Posterior cingulate gyrus (tissue), 11 donors: ENCODE measurements at regions not wholly inside any gene's neighbourhood (a gene's known extent, or its start where the extent isn't known, plus 50 kb on each side); places are given as distances from the start of the nearest gene placed in this dataset.
"Not testable (repeated sequence)": the region's sequence is repeated elsewhere in the genome, so short reads cannot be mapped to it uniquely, and the experiment has no call there.

Experiments used
- DNase-seq, 10 donors: peaks; one replicate each; pipeline versions ENCODE4 v3.0.0 to v3.0.0-alpha.2; 2020 to 2021; ENCODE audit warnings: mixed read lengths in 3 of 10
- intact Hi-C: fragments of 100-400 bp; cut with DNase I; formaldehyde crosslinking; loops from one replicate; pipeline ENCODE4 v1.15.1; 2023

GRCh38 chr1:191452586-191452985, 705.7 kb upstream of the RGS18 start:
- DNase-seq: no peak
- intact Hi-C loops: no loop called here

- no peak for DNase-seq
- intact Hi-C loops: no loop called here
Measured at GRCh38 chr1:191453487-191453886, 704.8 kb upstream of the RGS18 start.

- DNase-seq: no peak
- intact Hi-C loops: no loop called here
Measured at GRCh38 chr1:191457889-191458288, 700.4 kb upstream of the RGS18 start.

GRCh38 chr1:191460234-191460633, 698.0 kb upstream of the RGS18 start:
- intact Hi-C loops: no loop called here
- DNase-seq: no peak

- no peak for DNase-seq
- intact Hi-C loops: no loop called here
Measured at GRCh38 chr1:191483988-191484387, 674.3 kb upstream of the RGS18 start.

- no peak for DNase-seq
- intact Hi-C loops: no loop called here
Measured at GRCh38 chr1:191490303-191490702, 668.0 kb upstream of the RGS18 start.

GRCh38 chr1:191495040-191495439, 663.2 kb upstream of the RGS18 start:
- no peak for DNase-seq
- intact Hi-C loops: no loop called here

- intact Hi-C loops: no loop called here
- DNase-seq: no peak
Measured at GRCh38 chr1:191498318-191498717, 659.9 kb upstream of the RGS18 start.

GRCh38 chr1:191498825-191499224, 659.4 kb upstream of the RGS18 start:
- intact Hi-C loops: no loop called here
- no peak for DNase-seq

GRCh38 chr1:191504999-191505398, 653.3 kb upstream of the RGS18 start:
- intact Hi-C loops: no loop called here
- DNase-seq: no peak

- intact Hi-C loops: no loop called here
- no peak for DNase-seq
Measured at GRCh38 chr1:191508239-191508638, 650.0 kb upstream of the RGS18 start.

GRCh38 chr1:191511480-191511879, 646.8 kb upstream of the RGS18 start:
- DNase-seq, intact Hi-C loops: not testable (repeated sequence)

- DNase-seq: no peak
- intact Hi-C loops: no loop called here
Measured at GRCh38 chr1:191517826-191518225, 640.4 kb upstream of the RGS18 start.

- intact Hi-C loops: no loop called here
- no peak for DNase-seq
Measured at GRCh38 chr1:191519519-191519918, 638.7 kb upstream of the RGS18 start.

GRCh38 chr1:191520345-191520744, 637.9 kb upstream of the RGS18 start:
- no peak for DNase-seq
- intact Hi-C loops: no loop called here

GRCh38 chr1:191525944-191526343, 632.3 kb upstream of the RGS18 start:
- DNase-seq: peak in 1 of 10 donors; percentile 38
- intact Hi-C loops: not testable (repeated sequence)

- intact Hi-C loops: no loop called here
- DNase-seq: no peak
Measured at GRCh38 chr1:191528275-191528674, 630.0 kb upstream of the RGS18 start.

- DNase-seq: no peak
- intact Hi-C loops: no loop called here
Measured at GRCh38 chr1:191530928-191531327, 627.3 kb upstream of the RGS18 start.

GRCh38 chr1:191533254-191533653, 625.0 kb upstream of the RGS18 start:
- DNase-seq: peak in 2 of 10 donors; percentile 55 to 72
- intact Hi-C loops: no loop called here

- intact Hi-C loops: no loop called here
Measured at GRCh38 chr1:191536791-191537429, 621.4 kb upstream of the RGS18 start.

GRCh38 chr1:191541758-191542157, 616.5 kb upstream of the RGS18 start:
- intact Hi-C loops: no loop called here
- no peak for DNase-seq

More at GRCh38 chr1:191536791-191537429, 621.4 kb upstream of the RGS18 start:
- no peak for DNase-seq

GRCh38 chr1:191542444-191542843, 615.8 kb upstream of the RGS18 start:
- DNase-seq: no peak
- intact Hi-C loops: no loop called here

GRCh38 chr1:191546803-191547202, 611.5 kb upstream of the RGS18 start:
- intact Hi-C loops: no loop called here

More at GRCh38 chr1:191546803-191547202, 611.5 kb upstream of the RGS18 start:
- DNase-seq: no peak
